ENCODE measurements at regions not wholly inside any gene's neighbourhood (a gene's known extent, or its start where the extent isn't known, plus 50 kb on each side); places are given as distances from the start of the nearest gene placed in this dataset.

- no TSS peak for BruUV-seq (replicated peaks)
- RAD21 ChIA-PET (ENCODE audit: unreplicated experiment), result no interaction called here
- no peaks in the 10 kb centered on the region for H4K20me1 ChIP-seq (ENCODE audit: control insufficient read depth, insufficient read depth)
- H3K4me3 ChIP-seq, result no peak overlapping the region
- no peaks in the 10 kb centered on the region for H3K27me3 ChIP-seq (replicated peaks in 1 of 2; ENCODE audit: control insufficient read depth in 2 of 2, insufficient read depth in 2 of 2, low read length in 1 of 2)
- POLR2A ChIA-PET, result no interaction called here
- no peaks in the 10 kb centered on the region for H3K9me3 ChIP-seq (replicated peaks; ENCODE audit: control insufficient read depth, insufficient read depth, low read length)
- no peak overlapping the region for H3K4me2 ChIP-seq (ENCODE audit: control insufficient read depth, insufficient read depth)
- H3K4me1 ChIP-seq (ENCODE audit: control insufficient read depth, insufficient read depth, low read length), result peaks cover 23% of the 10 kb centered on the region
- SMC1A ChIA-PET (ENCODE audit: uncharacterized antibody, unreplicated experiment), result interaction anchor here (1.3 kb wide), 2 partner anchors 133 to 946 kb away, joined by 3 read pairs; no protein-coding TSS in a partner anchor
- in situ Hi-C loops (cut with MboI), result loop anchor here (10.0 kb wide), 1 partner anchor 939 kb away; no protein-coding TSS in a partner anchor
- 78% methylated on average over 3 of the region's 3 CpGs for WGBS (ENCODE audit: insufficient coverage, insufficient replicate concordance, low lambda C conversion rate, missing lambda C conversion rate)
- H3K27ac ChIP-seq (ENCODE audit: control insufficient read depth, insufficient read depth), result no peak overlapping the region
- no peak overlapping the region for H3K9ac ChIP-seq (ENCODE audit: control insufficient read depth, insufficient read depth, low read length)
- FAIRE-seq (no peak), ATAC-seq (no peak), DNase-seq (ENCODE audit: low read depth, low spot score) (no peak)
- intact Hi-C loops (cut with micrococcal nuclease; ENCODE audit: unreplicated experiment), result no loop called here
- CTCF ChIA-PET, result no interaction called here
- TF ChIP-seq, protein P1, sequence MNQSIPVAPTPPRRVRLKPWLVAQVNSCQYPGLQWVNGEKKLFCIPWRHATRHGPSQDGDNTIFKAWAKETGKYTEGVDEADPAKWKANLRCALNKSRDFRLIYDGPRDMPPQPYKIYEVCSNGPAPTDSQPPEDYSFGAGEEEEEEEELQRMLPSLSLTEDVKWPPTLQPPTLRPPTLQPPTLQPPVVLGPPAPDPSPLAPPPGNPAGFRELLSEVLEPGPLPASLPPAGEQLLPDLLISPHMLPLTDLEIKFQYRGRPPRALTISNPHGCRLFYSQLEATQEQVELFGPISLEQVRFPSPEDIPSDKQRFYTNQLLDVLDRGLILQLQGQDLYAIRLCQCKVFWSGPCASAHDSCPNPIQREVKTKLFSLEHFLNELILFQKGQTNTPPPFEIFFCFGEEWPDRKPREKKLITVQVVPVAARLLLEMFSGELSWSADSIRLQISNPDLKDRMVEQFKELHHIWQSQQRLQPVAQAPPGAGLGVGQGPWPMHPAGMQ (IDR thresholded peaks at IDR 0.05; ENCODE audit: borderline replicate concordance), result no peak
- TF ChIP-seq BHLHE40 (IDR thresholded peaks at IDR 0.05; ENCODE audit: borderline replicate concordance in 1 of 2, low read depth in 2 of 2, low read length in 1 of 2) (no peak), POLR2AphosphoS2 (IDR thresholded peaks at IDR 0.05; ENCODE audit: low read depth, low read length) (no peak)
- TF ChIP-seq, protein P2, sequence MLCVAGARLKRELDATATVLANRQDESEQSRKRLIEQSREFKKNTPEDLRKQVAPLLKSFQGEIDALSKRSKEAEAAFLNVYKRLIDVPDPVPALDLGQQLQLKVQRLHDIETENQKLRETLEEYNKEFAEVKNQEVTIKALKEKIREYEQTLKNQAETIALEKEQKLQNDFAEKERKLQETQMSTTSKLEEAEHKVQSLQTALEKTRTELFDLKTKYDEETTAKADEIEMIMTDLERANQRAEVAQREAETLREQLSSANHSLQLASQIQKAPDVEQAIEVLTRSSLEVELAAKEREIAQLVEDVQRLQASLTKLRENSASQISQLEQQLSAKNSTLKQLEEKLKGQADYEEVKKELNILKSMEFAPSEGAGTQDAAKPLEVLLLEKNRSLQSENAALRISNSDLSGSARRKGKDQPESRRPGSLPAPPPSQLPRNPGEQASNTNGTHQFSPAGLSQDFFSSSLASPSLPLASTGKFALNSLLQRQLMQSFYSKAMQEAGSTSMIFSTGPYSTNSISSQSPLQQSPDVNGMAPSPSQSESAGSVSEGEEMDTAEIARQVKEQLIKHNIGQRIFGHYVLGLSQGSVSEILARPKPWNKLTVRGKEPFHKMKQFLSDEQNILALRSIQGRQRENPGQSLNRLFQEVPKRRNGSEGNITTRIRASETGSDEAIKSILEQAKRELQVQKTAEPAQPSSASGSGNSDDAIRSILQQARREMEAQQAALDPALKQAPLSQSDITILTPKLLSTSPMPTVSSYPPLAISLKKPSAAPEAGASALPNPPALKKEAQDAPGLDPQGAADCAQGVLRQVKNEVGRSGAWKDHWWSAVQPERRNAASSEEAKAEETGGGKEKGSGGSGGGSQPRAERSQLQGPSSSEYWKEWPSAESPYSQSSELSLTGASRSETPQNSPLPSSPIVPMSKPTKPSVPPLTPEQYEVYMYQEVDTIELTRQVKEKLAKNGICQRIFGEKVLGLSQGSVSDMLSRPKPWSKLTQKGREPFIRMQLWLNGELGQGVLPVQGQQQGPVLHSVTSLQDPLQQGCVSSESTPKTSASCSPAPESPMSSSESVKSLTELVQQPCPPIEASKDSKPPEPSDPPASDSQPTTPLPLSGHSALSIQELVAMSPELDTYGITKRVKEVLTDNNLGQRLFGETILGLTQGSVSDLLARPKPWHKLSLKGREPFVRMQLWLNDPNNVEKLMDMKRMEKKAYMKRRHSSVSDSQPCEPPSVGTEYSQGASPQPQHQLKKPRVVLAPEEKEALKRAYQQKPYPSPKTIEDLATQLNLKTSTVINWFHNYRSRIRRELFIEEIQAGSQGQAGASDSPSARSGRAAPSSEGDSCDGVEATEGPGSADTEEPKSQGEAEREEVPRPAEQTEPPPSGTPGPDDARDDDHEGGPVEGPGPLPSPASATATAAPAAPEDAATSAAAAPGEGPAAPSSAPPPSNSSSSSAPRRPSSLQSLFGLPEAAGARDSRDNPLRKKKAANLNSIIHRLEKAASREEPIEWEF (IDR thresholded peaks at IDR 0.05; ENCODE audit: insufficient replicate concordance, low read depth, low read length), result no peak
- no peaks in the 10 kb centered on the region for H3K36me3 ChIP-seq (ENCODE audit: control insufficient read depth in 2 of 2, insufficient read depth in 2 of 2, low read length in 1 of 2)
- H2AFZ ChIP-seq (ENCODE audit: control insufficient read depth, low read depth, low read length), result peak overlapping the region; percentile 79
- no peaks in the 10 kb centered on the region for H3K79me2 ChIP-seq (ENCODE audit: control insufficient read depth, insufficient read depth, low read length)
Observed at GRCh38 chr11:32183512-32183911, 92.6 kb downstream of the RCN1 start.

Data from GM12878 (cell line).